Psoas muscle (tissue), 7 donors: ENCODE measurements at regions not wholly inside any gene's neighbourhood (a gene's known extent, or its start where the extent isn't known, plus 50 kb on each side); places are given as distances from the start of the nearest gene placed in this dataset.

ENCODE experiments used
- ATAC-seq, 4 donors: fragments of 200-7000 bp; cut with Tn5 transposase; one replicate each; pipeline ENCODE4 v1.9.1; 2020; ENCODE audit warnings: moderate library complexity in 3 of 4, mild to moderate bottlenecking in 2 of 4
- DNase-seq, 2 donors: peaks; one replicate each; pipeline ENCODE4 v3.0.0-alpha.2; 2020
- H3K27ac ChIP-seq: fragments of 200-600 bp; one replicate; pipeline ENCODE4 v1.8.0; 2022
- H3K27me3 ChIP-seq, 3 donors: fragments of 200-600 bp in 1 of 3; one replicate each; pipeline versions ENCODE4 v1.6.1 to v1.8.0; 2013 to 2022; ENCODE audit warnings: low read length in 2 of 3, mild to moderate bottlenecking in 2 of 3, moderate library complexity in 1 of 3; ENCODE audit not compliant: insufficient read depth in 3 of 3
- H3K36me3 ChIP-seq, 2 donors: fragments of 200-600 bp in 1 of 2; one replicate each; pipeline versions ENCODE4 v1.6.1 to v1.8.0; 2013 to 2022; ENCODE audit warnings: low read depth in 1 of 2, mild to moderate bottlenecking in 1 of 2, moderate library complexity in 1 of 2; ENCODE audit not compliant: insufficient read depth in 1 of 2
- H3K4me1 ChIP-seq: fragments of 200-600 bp; one replicate; pipeline ENCODE4 v1.8.0; 2022
- H3K4me3 ChIP-seq: fragments of 200-600 bp; one replicate; pipeline ENCODE4 v1.8.0; 2022; ENCODE audit warnings: mild to moderate bottlenecking
- H3K9me3 ChIP-seq: fragments of 200-600 bp; one replicate; pipeline ENCODE4 v1.8.0; 2022
- CTCF ChIP-seq: fragments of 200-600 bp; IDR thresholded peaks from one replicate; pipeline ENCODE4 v1.8.0; 2022; ENCODE audit warnings: antibody characterized with exemption
- WGBS, 3 donors: extraction: QIAGEN DNeasy Blood & Tissue Kit; methylation state at CpG; one replicate each; pipeline versions ENCODE4 v1.1.6 to v1.1.7; 2013; 5-methylcytosine and 5-hydroxymethylcytosine counted together
- intact Hi-C, 2 donors: fragments of 100-400 bp; cut with DNase I; formaldehyde crosslinking; loops; one replicate each; pipeline versions ENCODE4 v1.11.0 to v1.14.2; 2022
- donor health status: healthy with polysubstance abuse.
- donor health status: DM: no; HTN: no; CAD: no; lungs with moderate emphysema.
- donor health status: Bipolar disorder and iron deficiency.
- donor health status: healthy.
- donor health status: DM: yes; HTN: yes; CAD: no.
- donor health status: DM: no; HTN: no; CAD: no.
- donor health status: DM: yes; HTN: yes; CAD: no.

GRCh38 chr6:141562851-141563763 lies 569.6 kb upstream of the GJE1 start:
- DNase-seq (peak; percentile 41 to 50), ATAC-seq (peak; percentile 64 to 95 (median 82))
- H3K27ac ChIP-seq, result peak overlapping the region; percentile 55
- H3K9me3 ChIP-seq, result no peaks in the 10 kb centered on the region
- H3K4me3 ChIP-seq, result peak overlapping the region; percentile 59
- peak; percentile 94 for TF ChIP-seq CTCF
- intact Hi-C loops, result loop anchor here (5.0 kb wide), 3 partner anchors 251 to 406 kb away; no protein-coding TSS in a partner anchor
- WGBS, 3 donors, result 15 to 20% (median 18%) methylated on average over 11 of the region's 11 CpGs
- no peaks in the 10 kb centered on the region for H3K36me3 ChIP-seq
- no peaks in the 10 kb centered on the region for H3K27me3 ChIP-seq
- peaks cover 6% of the 10 kb centered on the region for H3K4me1 ChIP-seq

GRCh38 chr6:141562186-141562811 lies 570.4 kb upstream of the GJE1 start:
- intact Hi-C loops, result loop anchor here (5.0 kb wide), 3 partner anchors 250 to 405 kb away; no protein-coding TSS in a partner anchor
- peak; percentile 19 to 55 for DNase-seq
- 26 to 34% (median 30%) methylated on average over 15 of the region's 15 CpGs for WGBS, 3 donors

GRCh38 chr6:141561154-141561553 lies 571.6 kb upstream of the GJE1 start:
- ATAC-seq (no peak), DNase-seq (no peak)
- TF ChIP-seq CTCF, result no peak
- H3K4me3 ChIP-seq, result no peak overlapping the region
- 74 to 94% (median 92%) methylated on average over 3 of the region's 3 CpGs for WGBS, 3 donors
- H3K27ac ChIP-seq, result no peak overlapping the region
- no peaks in the 10 kb centered on the region for H3K27me3 ChIP-seq
- H3K4me1 ChIP-seq, result peaks cover 6% of the 10 kb centered on the region
- intact Hi-C loops, result loop anchor here (5.0 kb wide), 3 partner anchors 249 to 404 kb away; no protein-coding TSS in a partner anchor
- H3K9me3 ChIP-seq, result no peaks in the 10 kb centered on the region
- H3K36me3 ChIP-seq, result no peaks in the 10 kb centered on the region

More at GRCh38 chr6:141562186-141562811, 570.4 kb upstream of the GJE1 start:
- Histone ChIP-seq H3K4me3 (peak overlapping the region; percentile 59), H3K36me3 (no peaks in the 10 kb centered on the region), H3K27ac (peak overlapping the region; percentile 55), H3K4me1 (peaks cover 6% of the 10 kb centered on the region), H3K27me3 (no peaks in the 10 kb centered on the region), H3K9me3 (no peaks in the 10 kb centered on the region)
- peak in 2 of 4 donors; percentile 58 to 73 for ATAC-seq
- no peak for TF ChIP-seq CTCF

- H3K4me3 ChIP-seq, result no peak overlapping the region
- no peak for ATAC-seq
- H3K27me3 ChIP-seq, result no peaks in the 10 kb centered on the region
- TF ChIP-seq CTCF, result no peak
- no peak for DNase-seq
- H3K27ac ChIP-seq, result peak overlapping the region; percentile 42
- H3K4me1 ChIP-seq, result no peaks in the 10 kb centered on the region
- H3K36me3 ChIP-seq, result no peaks in the 10 kb centered on the region
- intact Hi-C loops, result no loop called here
- 67 to 80% (median 77%) methylated on average over 1 of the region's 1 CpG for WGBS, 3 donors
- no peaks in the 10 kb centered on the region for H3K9me3 ChIP-seq
Measured at GRCh38 chr6:141552463-141552862, 580.3 kb upstream of the GJE1 start.
